ENCODE measurements at regions not wholly inside any gene's neighbourhood (a gene's known extent, or its start where the extent isn't known, plus 50 kb on each side); places are given as distances from the start of the nearest gene placed in this dataset.

DNA sequence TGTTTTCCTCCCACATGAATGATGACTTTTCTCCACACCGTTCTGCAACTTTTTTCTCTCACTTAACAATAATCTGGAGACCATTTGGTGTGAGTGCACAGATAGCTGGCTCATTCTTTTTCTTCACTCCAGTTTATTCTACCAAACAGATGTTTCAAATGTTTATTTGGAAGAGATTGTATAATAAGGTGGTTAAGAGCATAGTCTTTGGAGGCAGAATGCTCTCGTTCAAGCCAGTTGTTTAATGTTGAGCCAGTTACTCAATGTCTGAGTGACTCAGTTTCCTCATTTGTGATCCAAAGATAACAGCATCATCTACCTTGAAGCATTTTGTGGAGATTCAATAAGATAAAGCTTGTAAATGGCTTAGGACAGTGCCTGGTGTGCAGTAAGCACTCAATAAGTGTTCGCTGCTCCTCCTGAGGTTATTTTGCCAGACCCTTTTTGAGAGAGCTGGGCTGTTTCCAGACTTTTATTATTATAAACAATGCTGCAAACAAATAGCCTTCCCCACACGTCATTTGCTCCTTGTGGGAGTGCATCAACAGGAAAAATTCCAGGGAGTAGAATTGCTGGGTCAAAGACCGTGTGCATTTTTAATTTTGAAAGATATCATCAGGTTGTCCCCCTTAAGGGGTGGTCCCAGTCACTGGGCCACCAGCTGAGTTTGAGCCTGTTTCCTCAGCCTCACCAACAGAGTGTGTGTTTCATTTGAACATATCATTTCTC is 70.6 kb downstream of the VEGFA start:
- DNase-seq = no peak

DNA sequence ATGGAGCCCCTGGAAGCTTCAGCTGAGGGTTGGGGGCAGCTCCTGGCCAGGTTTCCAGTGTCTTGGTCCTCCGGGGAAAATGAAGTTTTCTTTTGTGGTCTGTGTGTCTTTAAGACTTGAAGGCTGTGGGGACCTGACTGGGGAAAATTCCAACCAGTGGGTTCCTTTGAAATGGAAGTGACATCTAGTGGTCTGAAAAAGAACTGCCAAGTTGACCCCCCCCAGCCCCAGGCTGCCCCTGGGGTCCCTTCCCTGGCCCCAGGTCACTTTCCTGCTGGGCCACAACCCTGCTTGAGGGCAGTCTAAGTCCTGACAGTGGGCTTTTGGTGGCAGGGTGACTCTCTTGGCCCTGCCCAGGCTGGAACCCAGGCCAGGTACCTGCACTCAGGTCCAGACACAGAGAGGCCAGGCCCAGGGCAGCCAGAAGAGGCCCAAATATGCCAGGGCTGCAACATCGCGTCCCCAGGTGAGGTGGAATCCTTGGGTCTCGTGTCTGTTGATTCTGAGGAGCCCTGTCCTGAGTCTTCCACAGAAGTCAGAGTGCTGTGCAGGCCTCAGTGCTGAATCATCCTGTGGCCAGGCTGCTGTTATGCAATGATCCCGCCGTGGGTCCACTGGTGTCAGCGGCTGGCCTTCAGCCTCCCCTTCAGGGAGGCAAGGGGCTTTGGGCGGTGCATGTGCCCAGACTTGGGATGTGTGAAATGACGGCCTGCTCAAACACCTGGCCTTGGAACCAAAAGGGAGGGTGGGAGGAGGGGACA is 68.4 kb downstream of the VEGFA start:
- DNase-seq = no peak

DNA sequence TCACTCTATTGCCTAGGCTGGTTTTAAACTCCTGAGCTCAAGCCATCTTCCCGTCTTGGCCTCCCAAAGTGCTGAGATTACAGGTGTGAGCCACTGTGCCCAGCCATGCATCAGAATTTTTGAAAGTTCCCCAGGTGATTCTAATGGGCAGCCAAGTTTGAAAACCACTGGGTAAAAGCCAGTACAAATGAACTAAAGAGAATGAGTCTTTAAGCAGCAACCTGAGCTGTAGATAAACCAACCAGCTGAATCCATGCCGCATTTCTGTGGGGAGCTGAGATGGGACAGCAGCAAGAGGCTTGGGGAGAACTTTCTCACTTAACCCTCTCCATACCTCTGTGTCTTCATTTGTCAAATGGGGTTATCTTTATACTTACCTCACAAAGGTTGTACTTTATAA is 67.5 kb downstream of the VEGFA start:
- DNase-seq = no peak

DNA sequence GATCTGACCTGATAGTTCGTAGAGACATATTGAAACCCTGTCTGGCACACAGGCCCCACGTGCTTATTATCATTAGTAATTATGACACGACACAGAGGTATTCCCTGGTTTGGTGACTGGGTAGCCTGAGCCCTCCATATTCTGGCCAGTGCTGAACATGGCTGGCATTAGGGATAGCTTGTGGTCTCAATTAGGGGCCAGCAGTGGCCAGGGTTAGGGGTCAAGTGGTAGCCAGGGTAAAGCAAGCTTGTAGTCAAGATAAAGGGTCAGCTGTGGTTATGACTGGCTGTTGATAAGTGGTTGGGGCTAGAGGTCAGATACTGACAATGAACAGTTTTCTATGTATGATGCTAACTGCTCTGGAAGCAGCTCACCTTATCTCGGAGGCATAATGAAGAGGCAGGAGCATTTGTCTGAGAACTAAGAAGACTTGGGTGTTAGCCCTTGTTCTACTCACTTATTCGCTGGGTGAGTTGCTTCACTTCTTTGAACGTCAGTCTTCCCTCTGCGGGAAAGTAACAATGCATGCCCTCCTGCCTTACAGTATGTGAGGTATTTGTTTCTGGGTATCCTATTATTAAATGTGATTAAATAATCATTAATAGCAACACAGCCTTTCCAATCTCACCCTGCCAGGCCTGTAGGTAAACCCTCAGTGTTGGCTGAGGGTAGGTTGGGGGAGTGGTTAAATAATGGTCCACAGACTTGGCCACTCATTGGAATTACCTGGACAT is 66.7 kb downstream of the VEGFA start:
- no peak for DNase-seq

All from activated T-cell treated with anti-CD3 and anti-CD28 coated beads for 4 hours (primary cell).